RWPE2 (cell line): ENCODE measurements at regions not wholly inside any gene's neighbourhood (a gene's known extent, or its start where the extent isn't known, plus 50 kb on each side); places are given as distances from the start of the nearest gene placed in this dataset.
A peak's percentile ranks its signal among the peaks of the same experiment; 100 is the strongest.

Source experiments
- ATAC-seq: fragments of 200-7000 bp; cut with Tn5 transposase; 3 replicates; pipeline ENCODE4 v1.9.1; 2021; ENCODE audit warnings: low read depth
- DNase-seq: peaks from one replicate; pipeline ENCODE4 v3.0.0-alpha.2; 2020; ENCODE audit warnings: low spot score
- H3K27ac ChIP-seq: fragments of 450-650 bp; 2 replicates; pipeline ENCODE4 v1.5.1; 2017; ENCODE audit warnings: mild to moderate bottlenecking; ENCODE audit not compliant: poor library complexity, severe bottlenecking
- H3K27me3 ChIP-seq: fragments of 250-450 bp; sonication (Bioruptor Pico); 2 replicates; pipeline ENCODE4 v1.5.1; 2021; ENCODE audit warnings: mild to moderate bottlenecking, moderate library complexity; ENCODE audit not compliant: insufficient read depth, poor library complexity, severe bottlenecking
- H3K36me3 ChIP-seq: fragments of 250-450 bp; sonication (Bioruptor Pico); 2 replicates; pipeline ENCODE4 v1.5.1; 2020; ENCODE audit warnings: low read depth, mild to moderate bottlenecking, moderate library complexity
- H3K4me1 ChIP-seq: fragments of 250-450 bp; sonication (Bioruptor Pico); 2 replicates; pipeline ENCODE4 v1.5.1; 2021; ENCODE audit warnings: mild to moderate bottlenecking, moderate library complexity; ENCODE audit not compliant: insufficient read depth, poor library complexity, severe bottlenecking
- H3K4me3 ChIP-seq: fragments of 250-450 bp; sonication (Bioruptor Pico); 2 replicates; pipeline ENCODE4 v1.5.1; 2021; ENCODE audit warnings: mild to moderate bottlenecking, moderate library complexity; ENCODE audit not compliant: severe bottlenecking
- H3K9me3 ChIP-seq: fragments of 250-450 bp; sonication (Bioruptor Pico); 2 replicates; pipeline ENCODE4 v1.5.1; 2021; ENCODE audit warnings: mild to moderate bottlenecking, moderate library complexity; ENCODE audit not compliant: severe bottlenecking
- TF ChIP-seq, protein P1 (sequence below): fragments of 450-650 bp; IDR thresholded peaks from one replicate; pipeline ENCODE4 v1.5.1; 2017; ENCODE audit warnings: mild to moderate bottlenecking, moderate library complexity; ENCODE audit not compliant: poor library complexity, severe bottlenecking

DNA sequence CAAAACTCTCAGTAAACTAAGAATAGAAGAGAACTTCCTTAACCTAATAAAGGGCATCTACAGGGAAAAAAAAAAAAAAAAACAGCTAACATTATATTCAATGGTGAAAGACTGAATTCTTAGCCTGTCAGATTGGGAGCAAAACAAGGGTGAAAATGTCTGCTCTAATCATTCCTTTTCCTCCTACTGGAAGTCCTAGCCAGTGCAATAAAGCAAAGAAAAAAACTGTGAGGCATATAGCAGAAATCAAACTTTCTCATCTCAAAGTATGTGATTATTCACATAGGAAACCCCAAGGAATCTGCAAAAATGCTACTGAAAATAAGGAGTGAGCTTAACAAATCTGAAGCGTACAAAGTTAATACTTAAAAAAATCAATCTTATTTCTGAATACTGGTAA is 170.7 kb downstream of the NUAK1 start:
- Histone ChIP-seq H3K27me3 (no peaks in the 10 kb centered on the region), H3K4me1 (no peaks in the 10 kb centered on the region), H3K9me3 (no peaks in the 10 kb centered on the region), H3K36me3 (no peaks in the 10 kb centered on the region), H3K27ac (no peak overlapping the region), H3K4me3 (no peak overlapping the region)
- no peak for ATAC-seq
- DNase-seq, result no peak
- TF ChIP-seq, protein P1, sequence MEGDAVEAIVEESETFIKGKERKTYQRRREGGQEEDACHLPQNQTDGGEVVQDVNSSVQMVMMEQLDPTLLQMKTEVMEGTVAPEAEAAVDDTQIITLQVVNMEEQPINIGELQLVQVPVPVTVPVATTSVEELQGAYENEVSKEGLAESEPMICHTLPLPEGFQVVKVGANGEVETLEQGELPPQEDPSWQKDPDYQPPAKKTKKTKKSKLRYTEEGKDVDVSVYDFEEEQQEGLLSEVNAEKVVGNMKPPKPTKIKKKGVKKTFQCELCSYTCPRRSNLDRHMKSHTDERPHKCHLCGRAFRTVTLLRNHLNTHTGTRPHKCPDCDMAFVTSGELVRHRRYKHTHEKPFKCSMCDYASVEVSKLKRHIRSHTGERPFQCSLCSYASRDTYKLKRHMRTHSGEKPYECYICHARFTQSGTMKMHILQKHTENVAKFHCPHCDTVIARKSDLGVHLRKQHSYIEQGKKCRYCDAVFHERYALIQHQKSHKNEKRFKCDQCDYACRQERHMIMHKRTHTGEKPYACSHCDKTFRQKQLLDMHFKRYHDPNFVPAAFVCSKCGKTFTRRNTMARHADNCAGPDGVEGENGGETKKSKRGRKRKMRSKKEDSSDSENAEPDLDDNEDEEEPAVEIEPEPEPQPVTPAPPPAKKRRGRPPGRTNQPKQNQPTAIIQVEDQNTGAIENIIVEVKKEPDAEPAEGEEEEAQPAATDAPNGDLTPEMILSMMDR, result no peak

DNA sequence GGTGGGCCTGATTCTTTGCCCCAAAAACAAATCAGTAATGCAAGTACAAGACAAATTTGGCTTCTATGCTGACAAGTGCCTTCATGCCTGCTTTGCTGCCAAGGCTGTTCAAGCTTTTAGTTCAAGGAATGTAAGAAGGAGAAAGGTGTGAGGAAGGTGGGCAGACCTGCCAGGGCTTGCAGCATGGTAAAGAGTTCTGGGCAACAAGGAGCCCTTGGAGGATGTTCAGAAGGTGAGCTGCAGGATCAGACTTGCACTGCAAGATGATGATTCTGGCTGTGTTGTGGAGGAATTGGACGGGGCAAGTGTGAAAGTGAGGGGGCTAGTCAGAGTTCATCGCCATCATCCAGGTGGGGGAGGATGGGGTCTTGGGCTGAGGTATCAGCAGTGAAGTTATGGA is 167.9 kb downstream of the NUAK1 start:
- H3K9me3 ChIP-seq, result no peaks in the 10 kb centered on the region
- H3K4me1 ChIP-seq, result no peaks in the 10 kb centered on the region
- no peak overlapping the region for H3K4me3 ChIP-seq
- no peak overlapping the region for H3K27ac ChIP-seq
- no peaks in the 10 kb centered on the region for H3K36me3 ChIP-seq
- TF ChIP-seq, protein P1, result no peak
- ATAC-seq, result peak; percentile 74; the same call in 2 of the 3 replicates
- H3K27me3 ChIP-seq, result no peaks in the 10 kb centered on the region
- DNase-seq, result no peak

DNA sequence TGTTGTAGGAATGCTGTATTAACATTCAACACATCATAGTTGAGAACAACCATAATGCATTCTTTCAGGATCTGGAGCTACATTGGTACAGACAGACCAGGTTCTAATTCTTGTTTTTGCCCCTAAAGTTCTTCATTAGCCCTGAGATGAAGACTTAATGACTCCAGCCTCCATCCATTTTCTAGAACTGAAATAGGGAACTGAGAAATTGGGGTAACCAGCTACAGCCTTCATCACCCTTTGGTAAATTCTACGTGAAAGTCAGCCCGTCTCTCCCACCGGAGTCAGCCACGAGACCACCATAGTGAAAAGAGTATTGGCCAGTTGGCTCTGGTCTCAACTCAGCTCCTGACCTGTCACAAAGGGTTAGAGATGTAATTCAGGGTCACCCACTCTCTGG is 164.0 kb downstream of the NUAK1 start:
- H3K36me3 ChIP-seq, result no peaks in the 10 kb centered on the region
- H3K9me3 ChIP-seq, result no peaks in the 10 kb centered on the region
- TF ChIP-seq, protein P1, result no peak
- no peak for DNase-seq
- no peak overlapping the region for H3K27ac ChIP-seq
- no peaks in the 10 kb centered on the region for H3K27me3 ChIP-seq
- H3K4me1 ChIP-seq, result no peaks in the 10 kb centered on the region
- no peak for ATAC-seq
- no peak overlapping the region for H3K4me3 ChIP-seq

DNA sequence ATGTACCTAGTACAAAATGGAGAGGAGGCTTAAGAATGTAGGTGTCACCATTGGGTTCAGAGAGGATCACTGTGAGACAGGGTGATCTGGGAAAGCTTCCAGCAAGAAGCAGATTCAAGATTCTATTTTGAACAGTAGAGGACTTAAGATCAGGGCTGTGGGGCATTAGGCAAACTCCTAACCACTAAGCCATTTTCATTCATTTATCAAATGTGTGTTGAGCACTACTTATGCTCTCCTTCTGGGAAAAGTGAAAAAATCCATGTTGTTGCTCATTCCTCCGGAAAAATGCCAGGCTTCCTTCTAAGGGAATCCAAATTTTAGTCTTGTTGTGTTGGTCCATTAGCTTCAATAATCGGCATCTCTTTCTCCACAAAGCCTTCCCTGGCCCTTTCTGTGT is 163.4 kb downstream of the NUAK1 start:
- H3K4me1 ChIP-seq, result no peaks in the 10 kb centered on the region
- H3K4me3 ChIP-seq, result no peak overlapping the region
- no peak for DNase-seq
- no peak overlapping the region for H3K27ac ChIP-seq
- H3K27me3 ChIP-seq, result no peaks in the 10 kb centered on the region
- H3K36me3 ChIP-seq, result no peaks in the 10 kb centered on the region
- TF ChIP-seq, protein P1, result no peak
- no peaks in the 10 kb centered on the region for H3K9me3 ChIP-seq
- no peak for ATAC-seq

DNA sequence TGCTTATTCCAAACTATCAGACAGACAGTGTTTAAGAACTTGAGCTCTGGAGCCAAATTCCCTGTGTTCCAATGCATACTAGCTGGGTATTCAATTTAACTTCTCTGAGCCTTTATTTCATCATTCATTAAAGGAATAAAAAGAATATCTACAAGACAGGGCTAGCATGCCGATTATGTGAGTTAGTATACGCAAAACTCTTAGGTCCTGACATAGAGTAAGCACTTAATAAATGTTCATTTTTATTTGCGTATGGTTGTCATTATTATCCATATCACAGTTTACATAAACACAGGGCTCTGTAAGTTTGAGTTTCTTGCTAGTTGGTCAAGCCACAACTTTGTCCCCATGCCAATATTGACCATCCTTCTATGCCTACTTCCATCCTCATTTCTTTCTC is 161.5 kb downstream of the NUAK1 start:
- Histone ChIP-seq H3K36me3 (no peaks in the 10 kb centered on the region), H3K27me3 (no peaks in the 10 kb centered on the region), H3K9me3 (no peaks in the 10 kb centered on the region), H3K27ac (no peak overlapping the region), H3K4me1 (no peaks in the 10 kb centered on the region), H3K4me3 (no peak overlapping the region)
- ATAC-seq, result no peak
- TF ChIP-seq, protein P1, result no peak
- DNase-seq, result no peak
